Dermis blood vessel endothelial cell (primary cell): ENCODE measurements at regions not wholly inside any gene's neighbourhood (a gene's known extent, or its start where the extent isn't known, plus 50 kb on each side); places are given as distances from the start of the nearest gene placed in this dataset.

Experiments
- DNase-seq: peaks from one replicate; pipeline ENCODE4 v3.0.0; 2010

DNA sequence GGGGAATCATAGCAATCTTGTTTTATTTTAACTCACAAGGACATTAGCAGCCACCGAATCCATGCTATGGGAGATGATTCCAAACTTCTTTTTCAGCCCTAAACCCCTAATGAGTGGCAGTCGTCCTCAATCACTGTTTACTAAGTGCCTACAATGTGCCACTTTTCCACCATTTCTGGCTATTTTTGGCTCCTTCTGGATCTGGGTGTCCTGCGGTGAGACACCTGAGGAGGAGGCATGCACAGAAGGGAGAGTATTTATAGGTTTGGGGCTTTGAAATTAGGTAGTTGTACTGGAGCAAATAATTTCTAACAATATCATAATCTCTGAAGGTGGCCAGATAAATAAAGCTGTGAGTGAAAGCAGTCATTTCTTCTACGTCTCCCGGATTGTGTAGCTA lies 1125.6 kb downstream of the BCL11B start:
- DNase-seq: no peak

DNA sequence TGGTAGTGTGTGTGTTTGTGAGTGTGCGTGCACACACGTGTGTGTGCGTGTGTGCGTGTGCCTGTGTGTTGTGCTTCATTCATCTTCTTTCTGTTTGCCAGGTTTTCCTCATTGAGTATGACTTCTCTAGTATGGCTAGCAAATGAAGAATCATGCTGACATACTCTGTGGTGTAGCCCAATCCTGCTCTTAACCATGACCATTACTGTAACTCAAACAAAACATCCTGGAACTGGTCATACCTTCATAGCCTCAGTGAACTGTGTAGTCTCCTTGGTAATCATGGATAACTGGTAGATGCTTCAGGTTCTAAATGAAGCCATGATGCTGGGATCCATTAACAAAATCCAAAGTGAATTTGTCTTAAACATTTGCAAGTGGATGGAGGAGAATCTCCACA lies 1117.7 kb downstream of the BCL11B start:
- DNase-seq: no peak

DNA sequence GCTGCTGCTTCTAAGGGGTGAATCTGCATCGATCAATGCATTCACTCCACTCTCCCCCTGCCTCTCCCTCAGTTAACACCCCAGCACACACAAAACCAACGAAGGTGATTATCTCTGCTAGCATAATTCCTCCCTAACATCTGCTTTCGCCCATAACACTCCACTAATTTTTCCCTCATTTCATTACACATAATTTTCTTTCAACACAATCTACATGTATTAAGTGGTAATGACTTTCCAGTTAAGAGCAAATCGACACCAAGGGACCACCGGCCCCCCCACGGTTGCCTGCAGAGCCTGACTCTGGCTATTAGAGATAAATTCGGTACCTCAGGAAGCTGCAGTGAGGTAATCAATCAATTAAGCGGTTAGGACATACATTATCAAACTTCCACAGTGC lies 1115.6 kb downstream of the BCL11B start:
- no peak for DNase-seq

DNA sequence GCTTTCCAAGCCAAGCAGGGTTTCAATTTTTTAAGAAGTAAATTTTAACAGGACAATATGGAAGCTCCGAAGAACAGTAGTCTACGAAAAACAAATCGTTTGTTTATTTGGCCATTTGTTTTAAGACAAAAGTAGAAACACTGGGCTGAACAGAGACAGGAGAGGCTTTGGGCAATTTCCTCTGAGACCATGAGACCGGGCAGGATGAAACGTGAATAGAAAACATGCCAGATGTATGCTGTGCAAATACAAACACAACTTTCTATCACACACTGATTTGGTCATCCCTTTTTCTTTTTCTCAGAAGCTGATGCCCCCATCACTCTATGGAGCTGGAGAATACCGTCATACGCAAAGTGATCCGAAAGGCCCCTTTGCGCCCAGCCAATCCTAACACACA lies 1111.1 kb downstream of the BCL11B start:
- DNase-seq: no peak

DNA sequence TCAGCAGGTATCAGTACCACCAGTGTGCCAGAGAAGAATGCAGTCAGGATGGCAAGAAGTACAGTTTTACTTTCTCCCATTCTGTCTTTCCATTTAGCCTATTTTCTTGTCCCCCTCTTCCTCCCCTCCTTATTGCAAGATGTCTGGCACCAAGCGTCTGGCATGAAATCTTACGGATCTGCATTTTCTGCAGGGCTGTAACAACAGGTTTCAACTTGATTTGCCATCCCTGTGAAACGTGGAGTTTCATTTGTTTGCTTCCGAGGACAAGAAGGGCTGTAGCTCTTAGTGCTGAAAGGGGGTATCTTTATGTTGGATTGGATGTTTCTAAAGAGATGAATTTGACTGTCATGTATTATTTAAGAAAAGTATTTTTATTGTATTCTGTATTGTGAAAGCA lies 1110.6 kb downstream of the BCL11B start:
- no peak for DNase-seq

DNA sequence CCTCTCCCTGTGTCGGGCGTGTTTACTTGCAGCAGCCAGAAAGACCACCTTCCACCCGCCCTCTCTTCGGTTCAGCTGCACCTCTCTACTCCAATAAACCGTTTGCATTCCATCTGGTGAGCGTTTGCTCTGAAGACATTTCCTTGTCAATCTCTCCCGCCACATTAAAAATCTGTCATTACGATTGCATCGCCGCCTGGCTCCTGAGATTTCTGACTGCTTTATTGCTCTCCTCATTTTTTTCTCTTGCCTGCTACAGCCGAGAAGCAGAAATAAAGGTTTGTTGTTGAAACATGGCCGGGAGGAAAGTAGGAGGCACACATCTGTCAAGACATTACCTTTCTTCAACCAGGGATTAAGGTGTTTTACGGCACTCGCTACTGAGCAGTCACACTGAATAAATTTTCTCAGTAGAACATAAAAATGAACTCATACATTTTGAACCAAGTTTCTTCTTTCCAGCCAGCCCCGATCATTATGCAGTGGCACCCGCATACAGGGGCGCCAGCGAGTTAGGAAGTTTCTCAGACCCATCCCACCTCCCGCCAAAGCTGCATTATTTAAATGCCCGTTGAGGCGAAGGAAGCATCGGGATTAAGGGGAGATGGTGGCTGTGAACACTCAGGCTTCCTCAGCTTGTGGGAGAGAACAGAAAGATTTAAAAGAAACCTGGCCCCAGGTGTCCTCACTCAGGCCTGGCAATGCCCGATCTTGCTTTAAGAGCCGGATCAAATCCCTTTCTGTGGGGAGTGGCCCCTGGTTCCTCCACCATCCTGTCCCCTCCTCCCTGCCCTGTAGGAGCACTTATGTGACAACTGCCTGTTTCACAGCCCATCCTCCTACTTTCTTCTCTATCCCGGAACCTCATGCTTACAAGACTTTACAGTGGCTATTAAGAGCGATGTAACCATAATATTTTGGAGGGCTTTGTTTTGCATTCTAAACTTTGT lies 1108.9 kb downstream of the BCL11B start:
- no peak for DNase-seq

DNA sequence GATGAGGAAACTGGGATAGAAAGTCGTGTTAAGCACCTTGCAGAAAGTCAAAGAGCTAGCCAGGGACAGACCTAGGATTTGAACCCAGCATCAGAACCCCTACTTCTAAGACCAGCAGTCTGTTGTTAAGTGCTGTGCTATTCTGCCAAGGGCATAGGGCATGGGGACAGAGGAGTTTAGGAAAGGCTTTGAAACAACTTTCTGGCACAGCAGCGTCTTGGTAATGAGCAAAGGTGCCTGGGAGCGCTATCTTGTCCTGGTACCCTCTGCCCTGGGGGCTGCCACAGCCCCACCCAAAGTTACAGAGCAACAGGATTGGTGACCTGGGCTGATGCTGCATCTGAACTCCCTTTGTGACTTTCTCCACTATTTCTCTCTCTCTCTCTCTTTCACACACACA lies 1108.1 kb downstream of the BCL11B start:
- DNase-seq: no peak

DNA sequence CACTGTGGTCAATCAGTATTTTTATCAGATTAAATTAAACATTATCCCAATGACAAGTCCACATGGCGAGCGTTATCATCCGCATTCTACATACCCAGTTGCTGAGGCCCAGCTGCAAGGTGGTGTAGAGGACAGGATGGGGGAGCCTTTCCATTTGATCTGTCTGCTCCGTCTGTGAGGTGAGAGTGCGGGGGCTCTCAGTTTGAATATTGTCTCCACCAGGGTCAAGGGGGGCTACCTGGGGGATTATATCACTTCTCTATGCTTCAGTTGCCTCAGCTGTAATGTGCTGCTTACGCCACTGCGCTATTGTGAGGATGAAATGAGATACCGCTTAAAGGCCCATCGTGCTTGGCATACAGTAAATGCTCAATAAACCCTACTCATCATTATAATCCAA lies 1106.0 kb downstream of the BCL11B start:
- no peak for DNase-seq

DNA sequence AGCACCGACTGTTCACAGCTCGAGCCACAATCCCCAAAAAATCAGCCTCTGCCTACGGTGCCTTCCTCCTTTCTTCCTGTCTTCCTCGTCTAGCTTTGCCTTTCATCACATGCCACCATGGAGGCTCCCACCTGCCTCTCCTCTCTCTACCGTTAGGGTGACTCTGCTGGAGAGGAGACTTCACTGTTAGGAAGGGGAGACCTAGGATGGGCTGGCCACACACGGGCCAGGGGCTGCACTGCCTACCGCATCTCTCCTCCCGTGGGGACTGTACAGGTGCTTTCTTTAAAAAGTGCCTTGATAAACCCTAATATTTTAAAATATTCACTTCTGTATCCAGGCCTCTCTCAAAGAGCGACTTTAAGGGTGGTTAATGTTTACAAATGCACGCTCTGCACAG lies 1104.7 kb downstream of the BCL11B start:
- no peak for DNase-seq

DNA sequence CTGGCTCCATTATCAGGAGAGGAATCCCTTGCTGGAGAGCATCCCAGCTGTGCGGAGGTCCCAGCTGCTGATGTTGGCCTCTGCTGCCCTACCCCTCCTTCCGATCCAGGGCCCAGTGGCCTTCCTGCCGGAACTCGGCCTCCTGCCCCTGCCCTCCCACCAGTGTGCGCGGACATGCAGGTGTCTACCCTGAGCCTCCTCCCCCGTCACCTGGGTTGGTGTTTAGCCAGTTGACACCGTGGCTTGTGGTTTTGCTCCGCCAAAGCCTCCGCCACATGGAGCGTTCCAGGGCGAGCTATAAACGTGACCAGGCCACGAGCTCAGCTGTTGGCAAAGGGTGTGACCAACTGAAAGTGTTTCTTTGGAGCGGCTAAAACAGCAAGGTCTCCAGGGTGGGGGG lies 1104.3 kb downstream of the BCL11B start:
- no peak for DNase-seq

DNA sequence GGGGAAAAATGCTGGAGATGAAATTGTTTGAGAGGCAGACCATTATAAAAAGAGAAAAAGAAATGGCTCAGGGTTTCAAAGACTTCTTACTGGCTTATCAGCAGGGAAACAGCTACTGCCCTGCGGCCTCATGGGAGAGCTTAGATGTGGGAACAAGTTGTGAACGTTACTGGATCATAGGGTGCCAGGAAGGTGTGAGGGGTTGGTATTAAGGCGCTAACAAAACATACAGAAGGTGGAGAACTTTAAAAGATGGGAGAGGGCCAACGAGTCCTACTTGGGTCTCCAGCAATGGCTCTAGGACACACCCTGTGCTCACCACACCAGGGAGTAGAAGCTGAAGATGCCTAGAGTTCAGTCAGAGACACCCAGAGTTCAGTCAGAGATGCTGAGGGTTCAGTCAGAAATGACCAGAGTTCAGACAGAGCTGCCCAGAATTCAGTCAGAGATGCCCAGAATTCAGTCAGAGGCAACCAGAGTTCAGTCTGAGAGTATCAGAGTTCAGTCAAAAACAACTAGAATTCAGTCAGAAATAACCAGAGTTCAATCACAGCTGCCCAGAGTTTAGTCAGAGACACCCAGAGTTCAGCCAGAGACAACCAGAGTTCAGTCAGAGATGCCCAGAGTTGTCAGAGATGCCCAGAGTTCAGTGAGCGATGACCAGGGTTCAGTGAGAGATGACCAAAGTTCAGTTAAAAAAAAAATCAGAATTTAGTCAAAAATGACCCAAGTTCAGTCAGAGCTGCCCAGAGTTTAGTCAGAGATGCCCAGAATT lies 1103.6 kb downstream of the BCL11B start:
- DNase-seq: no peak

DNA sequence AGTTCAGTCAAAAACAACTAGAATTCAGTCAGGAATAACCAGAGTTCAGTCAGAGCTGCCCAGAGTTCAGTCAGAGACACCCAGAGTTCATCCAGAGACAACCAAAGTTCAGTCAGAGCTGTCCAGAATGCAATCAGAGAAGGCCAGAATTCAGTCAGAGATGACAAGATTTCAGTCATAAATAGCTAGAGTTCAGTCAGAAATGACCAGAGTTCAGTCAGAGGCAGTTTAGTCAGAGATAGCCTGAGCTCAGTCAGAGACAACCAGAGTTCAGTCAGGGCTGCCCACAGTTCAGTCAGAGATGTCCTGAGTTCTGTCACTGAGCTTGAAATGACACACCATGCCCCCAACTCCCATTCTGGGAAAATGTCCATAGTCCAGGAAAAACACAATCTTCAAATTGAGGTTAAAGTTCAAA lies 1102.8 kb downstream of the BCL11B start:
- no peak for DNase-seq

DNA sequence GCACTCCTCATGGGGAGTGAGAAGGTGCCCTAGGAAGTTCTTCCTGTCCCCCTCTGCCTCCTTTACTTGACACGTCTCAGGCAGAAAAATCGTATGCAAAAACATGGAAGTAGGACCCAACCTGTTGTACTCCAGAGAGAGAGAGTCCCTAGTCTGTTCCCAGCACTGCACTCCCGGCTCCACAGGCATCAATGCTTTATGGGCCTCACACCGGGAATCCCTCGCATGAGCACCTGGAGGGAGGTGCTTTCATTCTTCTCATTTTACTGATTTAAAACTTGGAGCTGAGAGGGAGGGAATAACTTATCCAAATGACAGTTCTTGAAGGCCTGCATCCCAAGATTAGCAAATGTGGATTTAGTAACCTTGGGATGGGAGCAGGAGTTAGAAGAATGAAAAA lies 1101.4 kb downstream of the BCL11B start:
- no peak for DNase-seq

DNA sequence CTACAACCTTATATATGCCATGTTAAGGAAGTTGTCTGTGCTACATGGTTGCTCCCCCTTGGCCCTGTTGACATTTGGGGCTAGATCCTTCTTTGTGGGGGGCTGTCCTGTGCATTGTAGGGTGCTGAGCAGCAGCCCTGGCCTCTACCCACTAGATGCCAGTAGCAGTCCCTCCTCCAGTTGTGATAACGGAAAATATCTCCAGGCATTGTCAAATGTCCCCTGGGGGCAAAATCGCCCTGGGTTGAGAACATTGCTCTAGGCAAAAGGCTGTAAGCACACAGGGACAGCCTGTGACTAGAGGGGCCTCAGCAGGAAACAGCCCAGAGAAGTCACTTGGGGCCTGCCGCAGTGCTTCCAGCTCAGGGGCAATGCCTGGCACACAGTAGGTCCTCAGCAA lies 1100.3 kb downstream of the BCL11B start:
- DNase-seq: no peak

DNA sequence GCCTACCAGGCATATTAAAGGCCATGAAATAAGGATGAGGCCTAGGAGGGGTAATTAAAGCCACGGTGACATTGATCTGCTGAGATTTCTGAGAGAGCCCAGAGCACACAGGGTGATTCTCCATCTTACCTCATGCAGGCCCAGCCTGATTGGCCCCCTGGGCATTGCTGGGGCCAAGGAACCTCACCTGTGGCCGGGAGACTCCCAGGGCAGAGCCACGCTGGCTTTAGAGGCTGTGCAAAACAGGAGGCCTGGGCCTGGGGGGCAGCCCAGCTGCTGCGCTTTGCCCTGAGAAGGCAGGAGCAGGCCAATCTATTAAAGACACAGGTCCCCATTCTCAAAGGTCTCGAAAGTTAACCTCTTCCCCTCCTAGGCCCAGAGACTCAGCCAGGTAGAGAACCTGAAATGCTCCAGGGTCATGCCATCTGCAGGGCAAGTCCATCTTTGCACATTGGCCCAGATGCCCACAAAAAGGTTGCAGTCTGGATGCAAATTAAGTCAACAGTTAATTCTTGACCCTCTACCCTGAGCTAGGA lies 1099.7 kb downstream of the BCL11B start:
- no peak for DNase-seq

DNA sequence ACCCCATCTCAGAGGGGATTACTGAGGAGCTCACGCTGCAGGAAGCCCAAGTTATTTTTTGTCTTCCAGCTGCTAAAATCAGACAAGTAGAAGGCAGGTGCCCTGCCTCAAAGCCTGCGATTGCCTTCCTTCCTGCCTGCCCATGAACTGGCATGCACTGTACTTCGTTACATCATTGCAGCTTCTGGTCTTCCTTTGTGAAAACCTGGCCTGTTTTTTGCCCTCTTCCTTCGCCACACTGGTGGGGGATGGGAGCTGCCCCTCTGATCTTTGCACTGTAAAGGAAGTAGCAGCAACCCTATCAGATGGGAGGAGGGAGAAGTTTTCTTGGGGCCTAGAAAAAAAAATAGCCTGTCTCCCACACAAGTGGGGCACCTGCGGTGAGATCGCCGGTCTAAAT lies 1098.7 kb downstream of the BCL11B start:
- DNase-seq: no peak

DNA sequence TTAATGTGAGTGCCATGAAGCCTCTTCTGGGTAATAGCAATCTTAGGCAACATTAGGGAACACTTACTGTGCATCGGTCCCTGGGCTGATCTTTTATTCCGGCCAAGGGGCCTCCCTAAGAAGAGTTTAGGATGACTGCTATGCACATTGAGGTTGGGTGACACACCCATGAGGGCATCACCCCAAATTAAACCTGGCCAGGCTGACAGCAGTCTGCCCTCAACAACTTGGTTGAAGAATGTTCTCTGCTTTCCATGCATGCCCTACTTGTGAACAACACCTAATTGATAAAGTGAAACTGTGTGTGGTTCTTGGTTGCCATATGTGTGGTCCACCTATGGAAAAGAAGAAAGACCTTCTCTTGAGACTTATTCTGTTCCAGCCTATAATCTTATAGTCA lies 1098.0 kb downstream of the BCL11B start:
- DNase-seq: no peak

DNA sequence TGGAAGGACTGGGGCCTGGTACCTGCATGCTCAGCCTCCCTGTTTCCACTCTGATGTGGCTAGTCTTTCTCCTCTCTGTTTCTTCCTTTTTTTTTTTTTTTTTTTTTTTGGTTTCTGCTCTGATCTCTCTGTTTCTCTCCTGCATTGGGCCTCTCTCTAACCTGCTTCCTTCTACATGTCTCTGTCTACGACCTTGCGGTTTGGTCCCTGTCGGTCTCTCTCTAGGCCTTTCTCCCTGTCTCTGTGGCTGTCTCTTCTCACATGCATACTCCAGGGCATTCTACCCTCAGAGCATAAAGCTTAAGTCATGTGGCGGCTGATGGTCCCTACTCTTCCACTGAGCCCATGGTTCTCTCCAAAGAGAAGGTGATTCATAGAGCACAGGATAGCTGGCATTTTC lies 1096.6 kb downstream of the BCL11B start:
- no peak for DNase-seq

DNA sequence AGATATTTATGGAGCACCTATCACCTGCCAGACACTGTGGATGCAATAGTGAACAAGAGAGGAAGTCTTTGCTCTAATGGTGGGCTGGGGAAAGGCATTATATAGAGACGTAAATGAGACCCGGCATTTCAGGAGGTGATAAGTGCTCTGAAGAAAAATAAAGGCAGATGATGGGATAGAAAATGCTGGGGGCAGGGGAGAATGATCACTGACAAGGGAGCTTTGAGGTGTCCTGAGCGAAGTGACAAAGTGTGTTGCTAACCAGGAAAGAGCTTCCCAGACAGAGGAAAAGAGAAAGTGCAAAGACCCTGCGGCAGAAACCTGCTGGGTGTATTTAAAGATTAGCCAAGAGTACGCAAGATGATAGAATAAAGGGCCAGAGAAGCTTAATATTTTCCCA lies 1096.1 kb downstream of the BCL11B start:
- no peak for DNase-seq

DNA sequence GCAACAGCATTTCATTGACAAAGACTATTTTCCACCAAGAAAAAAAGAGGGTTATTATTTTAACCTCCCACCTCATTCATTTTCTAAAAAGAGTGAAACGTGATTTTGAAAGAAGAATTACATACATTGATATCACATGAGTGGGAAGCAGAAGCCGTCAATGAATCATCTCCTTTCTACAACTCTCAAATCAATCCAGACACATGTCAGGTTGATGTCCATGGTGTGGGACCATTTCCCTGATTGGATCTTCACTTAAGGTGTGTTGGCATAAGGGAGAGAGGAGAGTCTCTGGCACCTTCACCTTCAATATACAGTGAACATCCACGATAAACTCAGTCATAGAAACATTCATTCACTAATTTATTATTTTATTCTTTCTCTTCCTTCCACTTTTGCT lies 1095.1 kb downstream of the BCL11B start:
- no peak for DNase-seq

DNA sequence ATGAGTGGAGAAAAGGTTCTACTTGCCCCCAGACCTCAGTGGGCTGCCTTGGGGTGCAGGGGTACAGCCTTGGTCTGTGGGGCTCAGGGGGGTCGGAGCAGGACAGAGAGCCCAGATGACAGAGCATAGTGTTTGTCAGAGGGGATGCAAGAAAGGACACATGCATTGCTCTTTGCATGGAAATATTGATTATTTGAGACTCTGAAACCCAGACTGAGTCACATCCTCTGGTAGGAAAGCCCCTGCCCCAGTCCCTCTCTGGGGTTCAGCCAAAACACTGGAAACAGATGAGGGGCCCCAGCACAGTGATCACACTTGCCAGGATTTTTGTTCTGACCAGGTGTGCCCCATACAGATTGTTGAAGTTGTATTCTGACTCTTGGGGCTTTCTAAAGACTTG lies 1094.4 kb downstream of the BCL11B start:
- no peak for DNase-seq

DNA sequence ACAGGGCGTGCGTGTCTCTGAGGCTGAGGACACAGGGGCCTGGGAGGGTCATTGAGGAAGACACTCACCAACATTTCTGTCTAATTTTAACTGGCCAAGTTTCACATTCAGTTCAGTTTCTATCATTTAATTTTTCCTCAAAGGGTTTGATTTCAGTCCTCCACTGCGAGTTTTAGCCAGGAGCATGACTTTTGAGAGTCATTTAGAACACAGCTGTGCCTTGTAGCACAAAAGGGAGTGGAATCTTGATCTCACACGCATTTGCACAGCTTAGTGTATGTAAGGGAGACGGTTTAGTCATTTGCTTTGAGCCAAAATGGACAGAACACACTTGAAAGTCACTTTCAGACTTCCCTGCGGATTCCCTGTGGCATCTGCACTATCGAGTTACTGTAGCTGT lies 1090.8 kb downstream of the BCL11B start:
- DNase-seq: no peak

DNA sequence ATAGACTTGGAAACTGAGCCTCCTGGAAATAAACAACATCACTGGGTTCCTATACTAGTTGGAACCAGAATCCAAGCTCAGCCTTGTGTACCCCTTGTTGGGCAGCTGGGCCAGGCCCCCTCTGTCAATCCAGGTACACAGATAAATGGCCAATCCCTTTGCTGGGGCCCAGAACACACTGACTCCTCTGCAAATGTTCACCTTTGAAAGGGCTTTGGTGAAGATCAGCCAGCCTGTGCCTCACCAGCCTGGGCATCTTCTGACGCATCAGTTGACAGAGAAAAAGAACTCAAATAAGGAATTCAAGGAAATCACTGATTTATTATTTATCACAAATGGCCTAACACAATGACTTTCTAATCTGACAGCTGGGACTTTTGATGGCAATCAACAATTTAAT lies 1090.2 kb downstream of the BCL11B start:
- no peak for DNase-seq
